ENCODE measurements at regions not wholly inside any gene's neighbourhood (a gene's known extent, or its start where the extent isn't known, plus 50 kb on each side); places are given as distances from the start of the nearest gene placed in this dataset.

DNA sequence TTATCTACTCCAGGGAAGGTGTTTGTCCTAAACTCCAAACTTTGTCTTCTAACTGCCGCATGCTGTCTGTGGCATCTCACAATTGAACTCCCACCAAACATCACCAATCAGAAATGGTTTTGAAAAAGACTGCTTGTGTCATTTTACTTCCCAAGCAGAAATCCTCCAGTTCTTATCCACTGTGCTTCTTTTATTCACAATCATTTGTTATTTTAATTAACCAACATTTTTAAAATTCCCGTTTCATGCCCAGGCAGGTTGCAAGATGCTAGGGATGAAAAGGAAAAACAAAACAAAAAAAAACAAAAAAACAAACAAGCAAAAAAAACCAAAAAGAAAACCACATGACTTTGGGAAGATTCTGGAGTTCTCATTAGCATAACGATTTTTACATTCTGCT lies 63.5 kb upstream of the RAB27B start:
- no peak for DNase-seq
- peaks cover 15 to 19% of the 10 kb centered on the region in 2 donors for H3K27me3 Mint-ChIP-seq (ENCODE audit: low read depth in 2 of 2)
- peaks cover 0 to 2% of the 10 kb centered on the region in 2 donors for H3K9me3 Mint-ChIP-seq
- no peaks in the 10 kb centered on the region for H3K4me1 Mint-ChIP-seq
- 92% methylated on average over 2 of the region's 3 CpGs for WGBS (ENCODE audit: insufficient coverage)
- Histone ChIP-seq H3K27ac (ENCODE audit: low read length) (no peak overlapping the region), H3K9me3 (ENCODE audit: control insufficient read depth, insufficient read depth, low read length) (no peaks in the 10 kb centered on the region), H3K4me1 (ENCODE audit: control insufficient read depth, insufficient read depth, low read length) (no peaks in the 10 kb centered on the region), H3K36me3 (ENCODE audit: control insufficient read depth, insufficient read depth, low read length) (no peaks in the 10 kb centered on the region), H3K4me3 (ENCODE audit: low read length) (no peak overlapping the region), H3K27me3 (ENCODE audit: control insufficient read depth, insufficient read depth, low read length) (peaks cover 3% of the 10 kb centered on the region)
- intact Hi-C loops (cut with micrococcal nuclease) = no loop called here
- no peak overlapping the region for H3K27ac Mint-ChIP-seq
- TF ChIP-seq, protein P1, sequence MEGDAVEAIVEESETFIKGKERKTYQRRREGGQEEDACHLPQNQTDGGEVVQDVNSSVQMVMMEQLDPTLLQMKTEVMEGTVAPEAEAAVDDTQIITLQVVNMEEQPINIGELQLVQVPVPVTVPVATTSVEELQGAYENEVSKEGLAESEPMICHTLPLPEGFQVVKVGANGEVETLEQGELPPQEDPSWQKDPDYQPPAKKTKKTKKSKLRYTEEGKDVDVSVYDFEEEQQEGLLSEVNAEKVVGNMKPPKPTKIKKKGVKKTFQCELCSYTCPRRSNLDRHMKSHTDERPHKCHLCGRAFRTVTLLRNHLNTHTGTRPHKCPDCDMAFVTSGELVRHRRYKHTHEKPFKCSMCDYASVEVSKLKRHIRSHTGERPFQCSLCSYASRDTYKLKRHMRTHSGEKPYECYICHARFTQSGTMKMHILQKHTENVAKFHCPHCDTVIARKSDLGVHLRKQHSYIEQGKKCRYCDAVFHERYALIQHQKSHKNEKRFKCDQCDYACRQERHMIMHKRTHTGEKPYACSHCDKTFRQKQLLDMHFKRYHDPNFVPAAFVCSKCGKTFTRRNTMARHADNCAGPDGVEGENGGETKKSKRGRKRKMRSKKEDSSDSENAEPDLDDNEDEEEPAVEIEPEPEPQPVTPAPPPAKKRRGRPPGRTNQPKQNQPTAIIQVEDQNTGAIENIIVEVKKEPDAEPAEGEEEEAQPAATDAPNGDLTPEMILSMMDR (IDR thresholded peaks at IDR 0.05) = no peak
- no peaks in the 10 kb centered on the region for H3K36me3 Mint-ChIP-seq
- no peak for ATAC-seq
- H3K4me3 Mint-ChIP-seq = no peak overlapping the region

DNA sequence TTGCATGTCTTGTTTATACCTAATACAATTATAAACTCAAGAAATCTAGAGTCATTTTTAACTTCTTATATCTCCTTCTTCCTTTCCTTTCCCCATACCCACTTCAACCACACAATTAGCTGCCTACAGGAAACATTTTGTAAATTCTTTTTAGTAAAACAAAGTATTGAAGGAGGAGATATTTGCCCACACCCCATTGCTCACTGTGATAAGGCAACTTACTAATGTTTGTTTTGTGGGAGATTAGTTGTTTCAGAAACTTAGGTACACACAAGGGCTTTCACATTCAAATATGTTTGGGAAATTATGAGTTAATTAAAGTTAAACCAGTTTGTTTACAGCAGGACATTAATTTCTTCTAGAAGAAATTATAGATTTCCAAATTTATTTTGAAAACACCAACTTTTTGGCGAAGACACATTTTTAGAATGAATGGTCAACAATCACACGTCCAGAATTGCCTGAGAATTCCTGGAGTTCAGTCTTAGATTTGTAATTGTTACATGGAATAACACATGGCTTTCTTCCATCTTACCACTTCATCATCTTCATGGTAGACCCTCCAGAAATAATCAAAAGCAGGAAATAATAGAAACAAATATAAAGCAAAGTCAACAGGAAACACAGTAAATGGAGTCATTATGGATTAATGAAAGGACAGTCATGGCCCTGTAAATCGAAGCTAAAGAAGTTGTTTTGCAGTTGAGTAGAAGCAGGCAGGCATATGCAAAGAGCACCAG lies 62.5 kb upstream of the RAB27B start:
- H3K4me1 ChIP-seq (ENCODE audit: control insufficient read depth, insufficient read depth, low read length) = no peaks in the 10 kb centered on the region
- ATAC-seq (no peak), DNase-seq (no peak)
- TF ChIP-seq, protein P1 (IDR thresholded peaks at IDR 0.05) = no peak
- H3K4me3 ChIP-seq (ENCODE audit: low read length) = no peak overlapping the region
- H3K9me3 Mint-ChIP-seq = no peaks in the 10 kb centered on the region
- intact Hi-C loops (cut with micrococcal nuclease) = no loop called here
- peaks cover 3% of the 10 kb centered on the region for H3K27me3 ChIP-seq (ENCODE audit: control insufficient read depth, insufficient read depth, low read length)
- no peaks in the 10 kb centered on the region for H3K9me3 ChIP-seq (ENCODE audit: control insufficient read depth, insufficient read depth, low read length)
- H3K27ac Mint-ChIP-seq = no peak overlapping the region
- no peaks in the 10 kb centered on the region for H3K36me3 ChIP-seq (ENCODE audit: control insufficient read depth, insufficient read depth, low read length)
- no peaks in the 10 kb centered on the region for H3K4me1 Mint-ChIP-seq
- H3K4me3 Mint-ChIP-seq = no peak overlapping the region
- H3K36me3 Mint-ChIP-seq = no peaks in the 10 kb centered on the region
- no peak overlapping the region for H3K27ac ChIP-seq (ENCODE audit: low read length)
- peaks cover 15 to 19% of the 10 kb centered on the region in 2 donors for H3K27me3 Mint-ChIP-seq (ENCODE audit: low read depth in 2 of 2)
- WGBS (ENCODE audit: insufficient coverage) = 88% methylated on average over 1 of the region's 3 CpGs

DNA sequence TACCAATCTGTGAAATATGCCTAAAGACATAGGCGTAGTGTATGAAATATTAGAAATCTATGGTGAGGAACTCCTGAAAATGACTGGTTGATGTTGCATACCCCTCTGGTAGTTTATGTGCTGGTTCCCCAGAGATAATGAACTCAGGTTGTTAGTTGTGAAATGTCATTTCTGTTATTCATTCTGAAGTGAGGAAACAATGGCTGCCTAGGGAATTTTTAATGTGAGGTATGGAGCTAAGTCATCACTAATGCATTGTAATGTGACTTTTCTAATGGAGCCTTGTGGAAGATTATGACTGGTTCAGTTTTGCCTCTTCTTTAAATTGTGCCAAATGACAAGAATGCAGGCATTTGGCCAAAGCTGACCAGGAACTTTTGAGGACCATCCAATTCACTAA lies 61.6 kb upstream of the RAB27B start:
- Histone ChIP-seq H3K36me3 (ENCODE audit: control insufficient read depth, insufficient read depth, low read length) (no peaks in the 10 kb centered on the region), H3K4me1 (ENCODE audit: control insufficient read depth, insufficient read depth, low read length) (no peaks in the 10 kb centered on the region), H3K27me3 (ENCODE audit: control insufficient read depth, insufficient read depth, low read length) (peaks cover 3% of the 10 kb centered on the region), H3K9me3 (ENCODE audit: control insufficient read depth, insufficient read depth, low read length) (no peaks in the 10 kb centered on the region), H3K4me3 (ENCODE audit: low read length) (no peak overlapping the region), H3K27ac (ENCODE audit: low read length) (no peak overlapping the region)
- Mint-ChIP-seq H3K27ac (no peak overlapping the region), H3K27me3 (ENCODE audit: low read depth in 2 of 2) (peaks cover 15 to 19% of the 10 kb centered on the region in 2 donors), H3K36me3 (no peaks in the 10 kb centered on the region), H3K4me3 (no peak overlapping the region), H3K4me1 (no peaks in the 10 kb centered on the region), H3K9me3 (no peaks in the 10 kb centered on the region)
- TF ChIP-seq, protein P1 (IDR thresholded peaks at IDR 0.05) = no peak
- WGBS (ENCODE audit: insufficient coverage) = 100% methylated on average over 1 of the region's 1 CpG
- intact Hi-C loops (cut with micrococcal nuclease) = no loop called here
- no peak for ATAC-seq
- DNase-seq = no peak

DNA sequence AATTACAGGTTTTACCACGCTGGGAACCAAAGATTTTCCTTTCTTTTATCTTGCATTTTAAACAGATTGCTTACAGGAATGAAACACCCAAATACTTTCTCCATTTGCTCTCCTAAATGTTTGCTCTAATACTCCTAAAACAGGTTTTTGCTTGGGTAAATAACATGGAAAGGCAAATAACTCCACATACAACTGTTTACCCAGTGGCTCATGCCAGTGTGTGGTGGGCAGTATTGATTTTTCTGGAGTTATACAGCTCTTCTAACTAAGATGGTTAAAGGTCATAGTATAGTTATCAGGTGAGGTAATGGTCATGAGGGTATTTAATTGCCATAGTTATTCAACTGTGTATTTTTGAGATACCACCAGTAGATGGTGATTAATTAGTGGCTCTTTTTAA lies 61.2 kb upstream of the RAB27B start:
- H3K4me1 ChIP-seq (ENCODE audit: control insufficient read depth, insufficient read depth, low read length) = no peaks in the 10 kb centered on the region
- H3K36me3 ChIP-seq (ENCODE audit: control insufficient read depth, insufficient read depth, low read length) = no peaks in the 10 kb centered on the region
- no peak overlapping the region for H3K27ac Mint-ChIP-seq
- no peak for DNase-seq
- ATAC-seq = no peak
- H3K4me1 Mint-ChIP-seq = no peaks in the 10 kb centered on the region
- peaks cover 3% of the 10 kb centered on the region for H3K27me3 ChIP-seq (ENCODE audit: control insufficient read depth, insufficient read depth, low read length)
- H3K27me3 Mint-ChIP-seq (ENCODE audit: low read depth in 2 of 2) = peaks cover 15 to 19% of the 10 kb centered on the region in 2 donors
- WGBS (ENCODE audit: insufficient coverage) = 100% methylated on average over 1 of the region's 1 CpG
- no peak overlapping the region for H3K4me3 Mint-ChIP-seq
- no peak overlapping the region for H3K4me3 ChIP-seq (ENCODE audit: low read length)
- TF ChIP-seq, protein P1 (IDR thresholded peaks at IDR 0.05) = no peak
- H3K9me3 ChIP-seq (ENCODE audit: control insufficient read depth, insufficient read depth, low read length) = no peaks in the 10 kb centered on the region
- H3K9me3 Mint-ChIP-seq = no peaks in the 10 kb centered on the region
- intact Hi-C loops (cut with micrococcal nuclease) = no loop called here
- no peak overlapping the region for H3K27ac ChIP-seq (ENCODE audit: low read length)
- no peaks in the 10 kb centered on the region for H3K36me3 Mint-ChIP-seq
